H9 (cell line): ENCODE measurements at regions not wholly inside any gene's neighbourhood (a gene's known extent, or its start where the extent isn't known, plus 50 kb on each side); places are given as distances from the start of the nearest gene placed in this dataset.

Experiments used
- DNase-seq: peaks from one replicate; pipeline ENCODE4 v3.0.0-alpha.2; 2017
- H2AFZ ChIP-seq: one replicate; pipeline ENCODE4 v1.6.1; 2013; ENCODE audit warnings: mild to moderate bottlenecking, low read length, control low read depth, moderate library complexity
- H2AK5ac ChIP-seq: 2 replicates; pipeline ENCODE4 v1.6.1; 2013; ENCODE audit warnings: low read length, control low read depth, mixed read lengths; ENCODE audit not compliant: insufficient read length
- H2BK120ac ChIP-seq: one replicate; pipeline ENCODE4 v1.6.1; 2013; ENCODE audit warnings: low read depth, mild to moderate bottlenecking, low read length, control low read depth, inconsistent platforms; ENCODE audit not compliant: poor library complexity, severe bottlenecking
- H2BK12ac ChIP-seq: 2 replicates; pipeline ENCODE4 v1.6.1; 2013; ENCODE audit warnings: low read length, control low read depth, mixed read lengths, low read depth; ENCODE audit not compliant: insufficient read length
- H2BK15ac ChIP-seq: 2 replicates; pipeline ENCODE4 v1.6.1; 2013; ENCODE audit warnings: low read depth, low read length, control low read depth
- H2BK20ac ChIP-seq: one replicate; pipeline ENCODE4 v1.6.1; 2013; ENCODE audit warnings: low read depth, mild to moderate bottlenecking, low read length, control low read depth, inconsistent platforms; ENCODE audit not compliant: poor library complexity, severe bottlenecking
- H2BK5ac ChIP-seq: 2 replicates; pipeline ENCODE4 v1.6.1; 2013; ENCODE audit warnings: low read length, control low read depth, mixed read lengths; ENCODE audit not compliant: insufficient read length
- H3K14ac ChIP-seq: 2 replicates; pipeline ENCODE4 v1.6.1; 2013; ENCODE audit warnings: low read length, control low read depth; ENCODE audit not compliant: insufficient read depth
- H3K18ac ChIP-seq: 2 replicates; pipeline ENCODE4 v1.6.1; 2013; ENCODE audit warnings: low read depth, mild to moderate bottlenecking, mixed read lengths, low read length, control low read depth; ENCODE audit not compliant: insufficient read length
- H3K23ac ChIP-seq: 2 replicates; pipeline ENCODE4 v1.6.1; 2013; ENCODE audit warnings: low read length, control low read depth, mixed read lengths, low read depth; ENCODE audit not compliant: insufficient read length
- H3K23me2 ChIP-seq: 2 replicates; pipeline ENCODE4 v1.6.1; 2013; ENCODE audit warnings: low read depth, mild to moderate bottlenecking, mixed read lengths, low read length, control low read depth; ENCODE audit not compliant: insufficient read length, poor library complexity, severe bottlenecking
- H3K27ac ChIP-seq: 2 replicates; pipeline ENCODE4 v1.5.1; 2013; ENCODE audit warnings: low read length, control low read depth, mixed read lengths, low read depth; ENCODE audit not compliant: insufficient read length
- H3K27me3 ChIP-seq: 2 replicates; pipeline ENCODE4 v1.6.1; 2013; ENCODE audit warnings: low read length, control low read depth, inconsistent platforms; ENCODE audit not compliant: insufficient read depth
- H3K4ac ChIP-seq: 2 replicates; pipeline ENCODE4 v1.6.1; 2013; ENCODE audit warnings: low read depth, mild to moderate bottlenecking, control low read depth, inconsistent platforms, low read length, moderate library complexity
- H3K4me1 ChIP-seq: 2 replicates; pipeline ENCODE4 v1.6.1; 2013; ENCODE audit warnings: low read length, control low read depth, inconsistent platforms; ENCODE audit not compliant: insufficient read depth
- H3K4me2 ChIP-seq: 2 replicates; pipeline ENCODE4 v1.6.1; 2013; ENCODE audit warnings: low read length, control low read depth, mixed read lengths; ENCODE audit not compliant: insufficient read length, insufficient read depth
- H3K56ac ChIP-seq: 2 replicates; pipeline ENCODE4 v1.6.1; 2013; ENCODE audit warnings: low read depth, mild to moderate bottlenecking, mixed read lengths, low read length, control low read depth; ENCODE audit not compliant: insufficient read length
- H3K79me1 ChIP-seq: 2 replicates; pipeline ENCODE4 v1.6.1; 2013; ENCODE audit warnings: low read depth, mild to moderate bottlenecking, moderate library complexity, low read length, control low read depth, inconsistent platforms; ENCODE audit not compliant: insufficient read depth, poor library complexity, severe bottlenecking
- H3K79me2 ChIP-seq: 2 replicates; pipeline ENCODE4 v1.6.1; 2013; ENCODE audit warnings: low read length, control low read depth, inconsistent platforms; ENCODE audit not compliant: insufficient read depth
- H3K9ac ChIP-seq: 2 replicates; pipeline ENCODE4 v1.6.1; 2013; ENCODE audit warnings: low read length, control low read depth, mixed read lengths; ENCODE audit not compliant: insufficient read length; ENCODE audit errors: extremely low read depth
- H3K9me3 ChIP-seq: one replicate; pipeline ENCODE4 v1.6.1; 2013; ENCODE audit warnings: low read depth, low read length, inconsistent platforms; ENCODE audit not compliant: control insufficient read depth
- H3T11ph ChIP-seq: one replicate; pipeline ENCODE4 v1.6.1; 2013; ENCODE audit warnings: mild to moderate bottlenecking, low read length, control low read depth, inconsistent platforms
- H4K20me1 ChIP-seq: one replicate; pipeline ENCODE4 v1.6.1; 2013; ENCODE audit not compliant: control insufficient read depth, insufficient read length, insufficient read depth
- H4K5ac ChIP-seq: 2 replicates; pipeline ENCODE4 v1.6.1; 2013; ENCODE audit warnings: low read depth, mild to moderate bottlenecking, mixed read lengths, low read length, control low read depth; ENCODE audit not compliant: insufficient read length
- H4K8ac ChIP-seq: replicated peaks from 2 replicates; pipeline ENCODE4 v1.6.1; 2013; ENCODE audit warnings: low read length, control low read depth, mixed read lengths, low read depth; ENCODE audit not compliant: insufficient read length
- H4K91ac ChIP-seq: 2 replicates; pipeline ENCODE4 v1.6.1; 2013; ENCODE audit warnings: low read depth, mild to moderate bottlenecking, moderate library complexity, mixed read lengths, low read length, control low read depth; ENCODE audit not compliant: insufficient read length
- H3K27ac Mint-ChIP-seq, 3 experiments: 2 replicates in 2 of 3; 3 replicates in 1 of 3; pipeline ENCODE4 v1.8.0; 2020 to 2021; ENCODE audit warnings: mixed read lengths in 3 of 3, mild to moderate bottlenecking in 1 of 3, moderate library complexity in 1 of 3
- H3K27me3 Mint-ChIP-seq: 2 replicates; pipeline ENCODE4 v1.8.0; 2021; ENCODE audit warnings: low read depth, mild to moderate bottlenecking, moderate library complexity, mixed read lengths
- H3K36me3 Mint-ChIP-seq, 3 experiments: 2 replicates in 2 of 3; 3 replicates in 1 of 3; pipeline ENCODE4 v1.8.0; 2020 to 2021; ENCODE audit warnings: low read depth in 3 of 3, mixed read lengths in 3 of 3; ENCODE audit not compliant: insufficient read depth in 1 of 3
- H3K4me1 Mint-ChIP-seq, 2 experiments: 2 replicates each; pipeline ENCODE4 v1.8.0; 2020; ENCODE audit warnings: mixed read lengths in 2 of 2
- H3K4me3 Mint-ChIP-seq, 2 experiments: 2 replicates in 1 of 2; 3 replicates in 1 of 2; pipeline ENCODE4 v1.8.0; 2020 to 2021; ENCODE audit warnings: mild to moderate bottlenecking in 2 of 2, mixed read lengths in 2 of 2, moderate library complexity in 1 of 2
- H3K9me3 Mint-ChIP-seq, 2 experiments: 2 replicates in 1 of 2; 3 replicates in 1 of 2; pipeline ENCODE4 v1.8.0; 2020; ENCODE audit warnings: mild to moderate bottlenecking in 2 of 2, mixed read lengths in 2 of 2, moderate library complexity in 1 of 2
- CTCF ChIP-seq: fragments of 200-600 bp; sonication (generic); conservative IDR thresholded peaks from 3 replicates; pipeline ENCODE4 v1.8.0; 2021; ENCODE audit warnings: antibody characterized with exemption, mild to moderate bottlenecking
- WGBS: extraction: QIAGEN DNeasy Blood & Tissue Kit; methylation state at CpG from one replicate; pipeline ENCODE4 v1.1.7; 2013; ENCODE audit warnings: missing lambda C conversion rate, low lambda C conversion rate, mixed read lengths; ENCODE audit not compliant: insufficient read length; ENCODE audit errors: extremely low coverage; 5-methylcytosine and 5-hydroxymethylcytosine counted together

GRCh38 chr5:155258161-155258560 lies 244.6 kb downstream of the KIF4B start:
- peaks cover 5% of the 10 kb centered on the region; the same call in 1 of the 2 replicates for H3K4me1 ChIP-seq
- H2AFZ ChIP-seq, result no peak overlapping the region
- no peak overlapping the region for H4K91ac ChIP-seq
- Mint-ChIP-seq H3K27me3 (no peaks in the 10 kb centered on the region; the same call in 1 of the 2 replicates), H3K4me1 (0 out of 4 replicates have a peak, but pooled peaks cover 2 to 4% of the 10 kb centered on the region in 2 experiments), H3K4me3 (no peak overlapping the region), H3K27ac (no peak overlapping the region), H3K9me3 (no peaks in the 10 kb centered on the region), H3K36me3 (no peaks in the 10 kb centered on the region; a peak in 1 of 7 replicates)
- no peak overlapping the region for H2AK5ac ChIP-seq
- no peak overlapping the region for H2BK120ac ChIP-seq
- H3T11ph ChIP-seq, result no peak overlapping the region
- no CpG with 5 or more reads among the region's 6 CpGs for WGBS
- H2BK20ac ChIP-seq, result no peak overlapping the region
- TF ChIP-seq CTCF, result no peak
- H3K23me2 ChIP-seq, result no peaks in the 10 kb centered on the region
- no peak overlapping the region for H3K56ac ChIP-seq
- no peak overlapping the region for H2BK5ac ChIP-seq
- H3K18ac ChIP-seq, result no peak overlapping the region
- no peak overlapping the region for H4K5ac ChIP-seq
- no peak overlapping the region for H2BK15ac ChIP-seq
- H3K23ac ChIP-seq, result no peak overlapping the region
- no peaks in the 10 kb centered on the region for H3K79me2 ChIP-seq
- no peak overlapping the region for H4K8ac ChIP-seq
- no peak overlapping the region for H3K9ac ChIP-seq
- H4K20me1 ChIP-seq, result no peaks in the 10 kb centered on the region
- H3K4me2 ChIP-seq, result no peak overlapping the region
- no peaks in the 10 kb centered on the region for H3K27me3 ChIP-seq
- no peak overlapping the region for H3K27ac ChIP-seq
- no peak overlapping the region for H2BK12ac ChIP-seq
- no peak for DNase-seq
- H3K14ac ChIP-seq, result no peak overlapping the region
- H3K4ac ChIP-seq, result no peak overlapping the region
- H3K9me3 ChIP-seq, result no peaks in the 10 kb centered on the region
- no peaks in the 10 kb centered on the region for H3K79me1 ChIP-seq
